Panc1 (cell line): ENCODE measurements at regions not wholly inside any gene's neighbourhood (a gene's known extent, or its start where the extent isn't known, plus 50 kb on each side); places are given as distances from the start of the nearest gene placed in this dataset.

Source experiments
- ATAC-seq: fragments of 200-7000 bp; cut with Tn5 transposase; 2 replicates; pipeline ENCODE4 v1.9.1; 2020; ENCODE audit warnings: mild to moderate bottlenecking, moderate library complexity
- BruUV-seq: library from RNA; stranded (reverse); fragments of 400-500 nt; replicated peaks from 2 replicates; lab custom pipeline; 2021; lab: Mats Ljungman, UMichigan
- CTCF ChIA-PET: fragments of 300-600 bp; sonication (Branson Sonifier 250); formaldehyde crosslinking; loops from one replicate; lab custom pipeline; 2022; ENCODE audit warnings: antibody characterized with exemption; lab: Charles Lee
- POLR2A ChIA-PET: fragments of 300-600 bp; sonication (Branson Sonifier 250); formaldehyde crosslinking; loops from one replicate; lab custom pipeline; 2022; ENCODE audit warnings: antibody characterized with exemption; lab: Charles Lee
- DNase-seq: peaks from one replicate; pipeline ENCODE4 v3.0.0-alpha.2; 2010; ENCODE audit warnings: low read depth, low spot score
- H3K27ac ChIP-seq: 2 replicates; pipeline ENCODE4 v1.5.1; 2011; ENCODE audit warnings: mild to moderate bottlenecking, low read length, inconsistent platforms
- H3K27me3 ChIP-seq: fragments of 200-500 bp; sonication (Bioruptor generic); 2 replicates; pipeline ENCODE4 v1.6.0; 2014; ENCODE audit warnings: low read length, inconsistent platforms; ENCODE audit not compliant: control insufficient read depth, insufficient read depth
- H3K36me3 ChIP-seq: fragments of 200-500 bp; sonication (Bioruptor generic); 2 replicates; pipeline ENCODE4 v1.5.1; 2014; ENCODE audit warnings: inconsistent platforms, mild to moderate bottlenecking, low read length, moderate library complexity; ENCODE audit not compliant: control insufficient read depth, insufficient read depth
- H3K4me1 ChIP-seq: 2 replicates; pipeline ENCODE4 v1.5.1; 2011; ENCODE audit warnings: inconsistent platforms, mild to moderate bottlenecking, low read length, moderate library complexity; ENCODE audit not compliant: control insufficient read depth, insufficient read depth
- H3K4me3 ChIP-seq, 2 experiments: 2 replicates each; pipeline ENCODE4 v1.5.1; 2011 to 2012; ENCODE audit warnings: low read depth in 2 of 2, low read length in 2 of 2, mild to moderate bottlenecking in 2 of 2, inconsistent platforms in 1 of 2, moderate library complexity in 1 of 2
- H3K9me3 ChIP-seq: fragments of 200-500 bp; sonication (Bioruptor generic); 2 replicates; pipeline ENCODE4 v1.5.1; 2014; ENCODE audit warnings: low read depth, mild to moderate bottlenecking, inconsistent platforms, low read length, moderate library complexity; ENCODE audit not compliant: control insufficient read depth, insufficient read depth
- POLR2AphosphoS5 ChIP-seq: IDR thresholded peaks from 2 replicates; pipeline ENCODE4 v1.6.1; 2012; ENCODE audit warnings: mild to moderate bottlenecking, low read depth, low read length, moderate library complexity
- SIN3A ChIP-seq: IDR thresholded peaks from 2 replicates; pipeline ENCODE4 v1.6.1; 2012; ENCODE audit warnings: low read depth, mild to moderate bottlenecking, low read length, moderate library complexity, borderline replicate concordance; ENCODE audit not compliant: insufficient read depth
- TCF7L2 ChIP-seq: IDR thresholded peaks from 2 replicates; pipeline ENCODE4 v1.6.1; 2011; ENCODE audit warnings: mild to moderate bottlenecking, low read depth, low read length, inconsistent platforms
- in situ Hi-C: cut with HindIII; loops from 2 replicates; pipeline ENCODE4 v1.10.0; 2016; ENCODE audit warnings: low sequenced_read_pairs, low pct_unique_long_range_greater_than_20kb
- intact Hi-C: fragments of 100-400 bp; cut with micrococcal nuclease; formaldehyde crosslinking; loops from one replicate; pipeline ENCODE4 v1.10.0; 2022; ENCODE audit not compliant: unreplicated experiment
- TF ChIP-seq, protein P1 (sequence below), 2 experiments: IDR thresholded peaks; 2 replicates each; pipeline ENCODE4 v1.6.1; 2011 to 2012; ENCODE audit warnings: low read depth in 2 of 2, control low read depth in 1 of 2, low read length in 1 of 2, mild to moderate bottlenecking in 1 of 2, moderate library complexity in 1 of 2; ENCODE audit not compliant: insufficient read depth in 1 of 2
- TF ChIP-seq, protein P2 (sequence below): fragments of 450-650 bp; IDR thresholded peaks from 2 replicates; pipeline ENCODE4 v1.5.1; 2017; ENCODE audit warnings: mild to moderate bottlenecking

DNA sequence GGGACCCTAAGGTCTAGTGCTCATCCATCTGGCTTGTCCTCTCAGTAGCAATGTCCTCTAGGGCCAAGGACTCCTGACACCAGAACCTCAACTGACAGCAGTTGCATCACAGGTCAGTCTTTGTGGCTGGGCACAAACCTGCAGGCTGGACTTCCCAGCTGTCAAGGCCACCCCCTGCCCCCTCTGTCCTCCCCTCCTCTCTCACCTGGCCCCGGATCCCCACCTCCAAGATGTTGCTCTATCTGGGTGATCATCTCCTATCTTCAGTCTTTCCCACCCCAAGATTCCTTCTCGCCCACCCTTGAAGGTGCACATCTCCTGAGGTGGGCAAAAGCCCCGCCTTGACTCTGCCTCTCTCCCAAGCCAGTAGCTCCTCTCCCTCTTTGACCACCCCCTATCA, 131.8 kb upstream of the SRSF6 start:
- in situ Hi-C loops (no loop called here), intact Hi-C loops (no loop called here)
- Histone ChIP-seq H3K36me3 (no peaks in the 10 kb centered on the region), H3K27ac (no peak overlapping the region), H3K4me1 (no peaks in the 10 kb centered on the region), H3K4me3 (no peak overlapping the region), H3K27me3 (peaks cover 5% of the 10 kb centered on the region; the same call in 1 of the 2 replicates), H3K9me3 (no peaks in the 10 kb centered on the region)
- ATAC-seq (no peak), DNase-seq (no peak)
- no peak for TF ChIP-seq SIN3A
- BruUV-seq: no TSS peak
- ChIA-PET CTCF (no interaction called here), POLR2A (no interaction called here)

DNA sequence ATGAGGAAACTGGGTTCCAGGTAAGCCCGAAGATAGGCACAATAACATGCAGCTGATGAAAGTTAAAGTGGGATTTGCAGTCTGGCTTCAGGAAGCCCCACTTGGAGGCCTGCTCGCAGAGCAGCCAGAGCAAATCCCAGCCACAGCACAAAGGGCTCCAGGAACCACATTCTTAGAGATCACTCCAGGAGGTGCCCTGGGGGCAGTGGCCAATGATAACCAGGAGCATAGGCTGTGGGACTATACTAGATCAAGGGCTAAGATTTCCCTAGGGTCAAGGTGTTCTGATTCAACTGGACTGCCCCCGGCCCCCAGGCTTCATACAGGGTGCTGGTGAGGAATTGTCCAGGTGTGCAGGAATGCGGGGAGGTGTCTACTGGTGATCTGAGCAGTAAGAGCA, 133.9 kb upstream of the PTPRT start:
- intact Hi-C loops (no loop called here), in situ Hi-C loops (no loop called here)
- Histone ChIP-seq H3K9me3 (no peaks in the 10 kb centered on the region), H3K27me3 (peaks cover 5% of the 10 kb centered on the region; the same call in 1 of the 2 replicates), H3K4me1 (no peaks in the 10 kb centered on the region), H3K36me3 (no peaks in the 10 kb centered on the region), H3K27ac (no peak overlapping the region), H3K4me3 (no peak overlapping the region)
- no peak for ATAC-seq
- DNase-seq: no peak
- BruUV-seq: no TSS peak
- no peak for TF ChIP-seq POLR2AphosphoS5
- TF ChIP-seq, protein P1, sequence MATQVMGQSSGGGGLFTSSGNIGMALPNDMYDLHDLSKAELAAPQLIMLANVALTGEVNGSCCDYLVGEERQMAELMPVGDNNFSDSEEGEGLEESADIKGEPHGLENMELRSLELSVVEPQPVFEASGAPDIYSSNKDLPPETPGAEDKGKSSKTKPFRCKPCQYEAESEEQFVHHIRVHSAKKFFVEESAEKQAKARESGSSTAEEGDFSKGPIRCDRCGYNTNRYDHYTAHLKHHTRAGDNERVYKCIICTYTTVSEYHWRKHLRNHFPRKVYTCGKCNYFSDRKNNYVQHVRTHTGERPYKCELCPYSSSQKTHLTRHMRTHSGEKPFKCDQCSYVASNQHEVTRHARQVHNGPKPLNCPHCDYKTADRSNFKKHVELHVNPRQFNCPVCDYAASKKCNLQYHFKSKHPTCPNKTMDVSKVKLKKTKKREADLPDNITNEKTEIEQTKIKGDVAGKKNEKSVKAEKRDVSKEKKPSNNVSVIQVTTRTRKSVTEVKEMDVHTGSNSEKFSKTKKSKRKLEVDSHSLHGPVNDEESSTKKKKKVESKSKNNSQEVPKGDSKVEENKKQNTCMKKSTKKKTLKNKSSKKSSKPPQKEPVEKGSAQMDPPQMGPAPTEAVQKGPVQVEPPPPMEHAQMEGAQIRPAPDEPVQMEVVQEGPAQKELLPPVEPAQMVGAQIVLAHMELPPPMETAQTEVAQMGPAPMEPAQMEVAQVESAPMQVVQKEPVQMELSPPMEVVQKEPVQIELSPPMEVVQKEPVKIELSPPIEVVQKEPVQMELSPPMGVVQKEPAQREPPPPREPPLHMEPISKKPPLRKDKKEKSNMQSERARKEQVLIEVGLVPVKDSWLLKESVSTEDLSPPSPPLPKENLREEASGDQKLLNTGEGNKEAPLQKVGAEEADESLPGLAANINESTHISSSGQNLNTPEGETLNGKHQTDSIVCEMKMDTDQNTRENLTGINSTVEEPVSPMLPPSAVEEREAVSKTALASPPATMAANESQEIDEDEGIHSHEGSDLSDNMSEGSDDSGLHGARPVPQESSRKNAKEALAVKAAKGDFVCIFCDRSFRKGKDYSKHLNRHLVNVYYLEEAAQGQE (IDR thresholded peaks at IDR 0.05; ENCODE audit: insufficient read depth in 1 of 2, low read depth in 2 of 2, low read length in 1 of 2): no peak
- TF ChIP-seq, protein P2, sequence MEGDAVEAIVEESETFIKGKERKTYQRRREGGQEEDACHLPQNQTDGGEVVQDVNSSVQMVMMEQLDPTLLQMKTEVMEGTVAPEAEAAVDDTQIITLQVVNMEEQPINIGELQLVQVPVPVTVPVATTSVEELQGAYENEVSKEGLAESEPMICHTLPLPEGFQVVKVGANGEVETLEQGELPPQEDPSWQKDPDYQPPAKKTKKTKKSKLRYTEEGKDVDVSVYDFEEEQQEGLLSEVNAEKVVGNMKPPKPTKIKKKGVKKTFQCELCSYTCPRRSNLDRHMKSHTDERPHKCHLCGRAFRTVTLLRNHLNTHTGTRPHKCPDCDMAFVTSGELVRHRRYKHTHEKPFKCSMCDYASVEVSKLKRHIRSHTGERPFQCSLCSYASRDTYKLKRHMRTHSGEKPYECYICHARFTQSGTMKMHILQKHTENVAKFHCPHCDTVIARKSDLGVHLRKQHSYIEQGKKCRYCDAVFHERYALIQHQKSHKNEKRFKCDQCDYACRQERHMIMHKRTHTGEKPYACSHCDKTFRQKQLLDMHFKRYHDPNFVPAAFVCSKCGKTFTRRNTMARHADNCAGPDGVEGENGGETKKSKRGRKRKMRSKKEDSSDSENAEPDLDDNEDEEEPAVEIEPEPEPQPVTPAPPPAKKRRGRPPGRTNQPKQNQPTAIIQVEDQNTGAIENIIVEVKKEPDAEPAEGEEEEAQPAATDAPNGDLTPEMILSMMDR: no peak
- no peak for TF ChIP-seq TCF7L2
- TF ChIP-seq SIN3A: no peak
- ChIA-PET POLR2A (no interaction called here), CTCF (interaction anchor here (0.5 kb wide), 1 partner anchor 97 kb away, joined by 6 read pairs; no protein-coding TSS in a partner anchor)

DNA sequence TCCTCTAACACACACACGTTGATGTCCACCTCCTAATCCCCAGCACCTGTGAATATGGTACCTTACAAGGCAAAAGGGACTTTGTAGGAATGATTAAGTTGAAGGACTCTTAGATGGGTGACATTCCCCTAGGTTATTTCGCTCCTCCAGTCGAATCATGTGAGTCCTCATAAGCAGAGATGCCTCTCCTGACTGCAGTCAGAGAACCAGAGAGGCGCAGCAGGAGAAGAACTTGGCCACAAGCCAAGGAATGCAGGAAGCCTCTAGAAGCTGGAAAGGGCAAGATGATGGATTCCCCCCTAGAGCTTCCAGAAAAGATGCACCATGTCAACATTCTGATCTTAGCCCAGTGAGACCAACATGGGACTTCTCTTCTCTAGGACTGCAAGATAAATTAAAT, 133.1 kb upstream of the PTPRT start:
- in situ Hi-C loops: no loop called here
- no peaks in the 10 kb centered on the region for H3K36me3 ChIP-seq
- DNase-seq (no peak), ATAC-seq (no peak)
- no peak overlapping the region for H3K4me3 ChIP-seq
- no peaks in the 10 kb centered on the region for H3K4me1 ChIP-seq
- peaks cover 5% of the 10 kb centered on the region; the same call in 1 of the 2 replicates for H3K27me3 ChIP-seq
- POLR2A ChIA-PET: no interaction called here
- no peaks in the 10 kb centered on the region for H3K9me3 ChIP-seq
- CTCF ChIA-PET: no interaction called here
- intact Hi-C loops: no loop called here
- H3K27ac ChIP-seq: no peak overlapping the region
- no TSS peak for BruUV-seq
- TF ChIP-seq TCF7L2 (no peak), SIN3A (no peak)
- TF ChIP-seq, protein P1 (IDR thresholded peaks at IDR 0.05; ENCODE audit: insufficient read depth in 1 of 2, low read depth in 2 of 2, low read length in 1 of 2): no peak
